Trophoblast cell (in vitro differentiated cells and primary cell): ENCODE measurements at regions not wholly inside any gene's neighbourhood (a gene's known extent, or its start where the extent isn't known, plus 50 kb on each side); places are given as distances from the start of the nearest gene placed in this dataset.
A peak's percentile ranks its signal among the peaks of the same experiment; 100 is the strongest.

ENCODE experiments used
- DNase-seq, 2 donors: peaks; one replicate each; pipeline ENCODE4 v3.0.0-alpha.2; 2016
- H2AFZ ChIP-seq: 2 replicates; pipeline ENCODE4 v1.6.1; 2013; ENCODE audit warnings: low read length, moderate library complexity, mild to moderate bottlenecking; ENCODE audit not compliant: insufficient read depth, poor library complexity
- H2AK5ac ChIP-seq: 2 replicates; pipeline ENCODE4 v1.6.1; 2013; ENCODE audit warnings: mild to moderate bottlenecking, low read length
- H2BK120ac ChIP-seq: 2 replicates; pipeline ENCODE4 v1.6.1; 2013; ENCODE audit warnings: low read length, mild to moderate bottlenecking, moderate library complexity; ENCODE audit not compliant: insufficient read depth, poor library complexity
- H2BK12ac ChIP-seq: 2 replicates; pipeline ENCODE4 v1.6.1; 2013; ENCODE audit warnings: mild to moderate bottlenecking, low read length, moderate library complexity
- H2BK5ac ChIP-seq: 2 replicates; pipeline ENCODE4 v1.6.1; 2013; ENCODE audit warnings: low read length, low read depth, moderate library complexity, mild to moderate bottlenecking; ENCODE audit not compliant: poor library complexity
- H3K14ac ChIP-seq: 2 replicates; pipeline ENCODE4 v1.6.1; 2013; ENCODE audit warnings: mild to moderate bottlenecking, low read length
- H3K18ac ChIP-seq: 2 replicates; pipeline ENCODE4 v1.6.1; 2013; ENCODE audit warnings: mild to moderate bottlenecking, low read length
- H3K23ac ChIP-seq: 2 replicates; pipeline ENCODE4 v1.6.1; 2013; ENCODE audit warnings: low read length
- H3K27ac ChIP-seq: 2 replicates; pipeline ENCODE4 v1.5.1; 2013; ENCODE audit warnings: low read depth, mild to moderate bottlenecking, inconsistent platforms, low read length, moderate library complexity
- H3K27me3 ChIP-seq: 2 replicates; pipeline ENCODE4 v1.6.1; 2013; ENCODE audit warnings: inconsistent platforms, mild to moderate bottlenecking, low read length, moderate library complexity; ENCODE audit not compliant: insufficient read depth
- H3K36me3 ChIP-seq, 2 experiments: 1 replicate in 1 of 2; 2 replicates in 1 of 2; pipeline ENCODE4 v1.6.1; 2013; ENCODE audit warnings: low read length in 2 of 2, mild to moderate bottlenecking in 2 of 2, moderate library complexity in 1 of 2; ENCODE audit not compliant: insufficient read depth in 2 of 2, control insufficient read depth in 1 of 2
- H3K4ac ChIP-seq: 2 replicates; pipeline ENCODE4 v1.6.1; 2013; ENCODE audit warnings: low read depth, mild to moderate bottlenecking, low read length, moderate library complexity
- H3K4me1 ChIP-seq, 2 experiments: 1 replicate in 1 of 2; 2 replicates in 1 of 2; pipeline ENCODE4 v1.6.1; 2013; ENCODE audit warnings: low read length in 2 of 2, mild to moderate bottlenecking in 2 of 2, moderate library complexity in 1 of 2; ENCODE audit not compliant: insufficient read depth in 2 of 2, control insufficient read depth in 1 of 2
- H3K4me2 ChIP-seq: 2 replicates; pipeline ENCODE4 v1.6.1; 2013; ENCODE audit warnings: inconsistent platforms, mild to moderate bottlenecking, low read length, moderate library complexity
- H3K4me3 ChIP-seq: 2 replicates; pipeline ENCODE4 v1.5.1; 2013; ENCODE audit warnings: mild to moderate bottlenecking, low read depth, low read length, inconsistent platforms
- H3K79me1 ChIP-seq: one replicate; pipeline ENCODE4 v1.6.1; 2013; ENCODE audit warnings: low read length
- H3K79me2 ChIP-seq: 2 replicates; pipeline ENCODE4 v1.6.1; 2013; ENCODE audit warnings: low read length, mild to moderate bottlenecking; ENCODE audit not compliant: control insufficient read depth, insufficient read depth, poor library complexity
- H3K9ac ChIP-seq: 2 replicates; pipeline ENCODE4 v1.6.1; 2013; ENCODE audit warnings: mild to moderate bottlenecking, low read length
- H3K9me3 ChIP-seq: 2 replicates; pipeline ENCODE4 v1.6.1; 2013; ENCODE audit warnings: low read depth, mild to moderate bottlenecking, control low read depth, inconsistent platforms, low read length; ENCODE audit not compliant: insufficient read depth
- H4K12ac ChIP-seq: 2 replicates; pipeline ENCODE4 v1.6.1; 2013; ENCODE audit warnings: low read depth, mild to moderate bottlenecking, low read length, moderate library complexity
- H4K8ac ChIP-seq: 2 replicates; pipeline ENCODE4 v1.6.1; 2013; ENCODE audit warnings: low read depth, mild to moderate bottlenecking, low read length, moderate library complexity
- H4K91ac ChIP-seq: one replicate; pipeline ENCODE4 v1.6.1; 2013; ENCODE audit warnings: low read depth, mild to moderate bottlenecking, low read length, moderate library complexity
- WGBS: extraction: QIAGEN DNeasy Blood & Tissue Kit; methylation state at CpG from one replicate; pipeline ENCODE4 v1.1.7; 2013; ENCODE audit warnings: missing lambda C conversion rate; ENCODE audit not compliant: insufficient read length, insufficient coverage; ENCODE audit errors: extremely low coverage; 5-methylcytosine and 5-hydroxymethylcytosine counted together

- H3K79me1 ChIP-seq, result peaks cover 2% of the 10 kb centered on the region
- H2BK12ac ChIP-seq, result no peak overlapping the region
- no peak overlapping the region for H3K18ac ChIP-seq
- H3K27me3 ChIP-seq, result no peaks in the 10 kb centered on the region
- no peak overlapping the region for H2AK5ac ChIP-seq
- no peak overlapping the region for H4K12ac ChIP-seq
- H3K79me2 ChIP-seq, result no peaks in the 10 kb centered on the region
- no peak overlapping the region for H3K14ac ChIP-seq
- H3K4me1 ChIP-seq, result peaks cover 2 to 3% of the 10 kb centered on the region in 2 experiments
- H3K27ac ChIP-seq, result no peak overlapping the region
- H3K36me3 ChIP-seq, result no peaks in the 10 kb centered on the region
- no peak overlapping the region for H3K4ac ChIP-seq
- no peak overlapping the region for H3K9ac ChIP-seq
- H3K4me2 ChIP-seq, result no peak overlapping the region
- no peak overlapping the region for H3K4me3 ChIP-seq
- no peak overlapping the region for H4K8ac ChIP-seq
- no peak overlapping the region for H4K91ac ChIP-seq
- no peak overlapping the region for H2BK5ac ChIP-seq
- no peak for DNase-seq
- no peak overlapping the region for H3K23ac ChIP-seq
- H2BK120ac ChIP-seq, result no peak overlapping the region
- no peaks in the 10 kb centered on the region for H3K9me3 ChIP-seq
- no CpG with 5 or more reads among the region's 5 CpGs for WGBS
- H2AFZ ChIP-seq, result no peak overlapping the region
These were observed 392.9 kb downstream of the GJA1 start for GRCh38 chr6:121828146-121828886.

- WGBS, result no CpG with 5 or more reads among the region's 1 CpG
These were observed 395.3 kb downstream of the GJA1 start for GRCh38 chr6:121830736-121831135.

DNA sequence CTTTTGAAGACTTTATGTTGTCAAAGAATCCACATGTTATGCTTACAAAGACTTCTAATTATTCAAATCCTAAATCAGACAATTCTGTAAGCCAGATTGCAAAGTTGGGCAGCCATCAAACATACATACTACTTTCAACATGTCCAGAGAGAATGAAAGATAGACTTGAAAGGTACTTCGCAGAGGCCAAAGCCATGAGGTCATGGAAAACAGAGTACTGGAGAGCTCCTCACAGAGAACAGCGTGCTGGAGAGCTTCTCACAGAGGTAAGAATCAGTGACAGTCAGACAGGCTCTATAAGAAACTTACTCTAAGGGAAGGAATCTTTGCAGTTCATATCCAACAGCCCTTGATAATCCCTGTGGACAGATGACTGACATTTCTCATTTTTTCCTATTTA, 400.2 kb downstream of the GJA1 start:
- no peak overlapping the region for H3K4me3 ChIP-seq
- no peak overlapping the region for H2BK120ac ChIP-seq
- H4K8ac ChIP-seq, result no peak overlapping the region
- no peak overlapping the region for H4K12ac ChIP-seq
- H3K14ac ChIP-seq, result no peak overlapping the region
- no peak overlapping the region for H3K23ac ChIP-seq
- no peak overlapping the region for H3K4ac ChIP-seq
- H4K91ac ChIP-seq, result no peak overlapping the region
- H3K79me2 ChIP-seq, result no peaks in the 10 kb centered on the region
- no peak overlapping the region for H2BK5ac ChIP-seq
- no peak overlapping the region for H2AK5ac ChIP-seq
- no peak overlapping the region for H3K18ac ChIP-seq
- H3K4me2 ChIP-seq, result no peak overlapping the region
- H3K27ac ChIP-seq, result no peak overlapping the region
- no peaks in the 10 kb centered on the region for H3K36me3 ChIP-seq
- H3K9me3 ChIP-seq, result no peaks in the 10 kb centered on the region
- no peaks in the 10 kb centered on the region for H3K27me3 ChIP-seq
- H2AFZ ChIP-seq, result no peak overlapping the region
- no CpG with 5 or more reads among the region's 2 CpGs for WGBS
- no peaks in the 10 kb centered on the region for H3K79me1 ChIP-seq
- H3K4me1 ChIP-seq, result no peaks in the 10 kb centered on the region
- DNase-seq, result peak in 1 of 2 donors; percentile 26
- H3K9ac ChIP-seq, result no peak overlapping the region
- no peak overlapping the region for H2BK12ac ChIP-seq

More at GRCh38 chr6:121830736-121831135, 395.3 kb downstream of the GJA1 start:
- H3K4ac ChIP-seq, result no peak overlapping the region
- H2BK120ac ChIP-seq, result peak overlapping the region; percentile 43
- H3K27ac ChIP-seq, result no peak overlapping the region
- H3K79me1 ChIP-seq, result peaks cover 2% of the 10 kb centered on the region
- no peak for DNase-seq
- no peak overlapping the region for H3K4me2 ChIP-seq
- no peak overlapping the region for H4K91ac ChIP-seq
- H3K4me3 ChIP-seq, result no peak overlapping the region
- no peak overlapping the region for H2AFZ ChIP-seq
- H4K8ac ChIP-seq, result no peak overlapping the region
- H3K4me1 ChIP-seq, result peaks cover 2 to 3% of the 10 kb centered on the region in 2 experiments
- no peaks in the 10 kb centered on the region for H3K79me2 ChIP-seq
- H2AK5ac ChIP-seq, result no peak overlapping the region
- no peak overlapping the region for H3K18ac ChIP-seq
- no peaks in the 10 kb centered on the region for H3K27me3 ChIP-seq
- no peak overlapping the region for H2BK5ac ChIP-seq
- no peaks in the 10 kb centered on the region for H3K9me3 ChIP-seq
- no peak overlapping the region for H3K23ac ChIP-seq
- H3K14ac ChIP-seq, result no peak overlapping the region
- H3K36me3 ChIP-seq, result no peaks in the 10 kb centered on the region
- no peak overlapping the region for H2BK12ac ChIP-seq
- no peak overlapping the region for H3K9ac ChIP-seq
- H4K12ac ChIP-seq, result no peak overlapping the region

DNA sequence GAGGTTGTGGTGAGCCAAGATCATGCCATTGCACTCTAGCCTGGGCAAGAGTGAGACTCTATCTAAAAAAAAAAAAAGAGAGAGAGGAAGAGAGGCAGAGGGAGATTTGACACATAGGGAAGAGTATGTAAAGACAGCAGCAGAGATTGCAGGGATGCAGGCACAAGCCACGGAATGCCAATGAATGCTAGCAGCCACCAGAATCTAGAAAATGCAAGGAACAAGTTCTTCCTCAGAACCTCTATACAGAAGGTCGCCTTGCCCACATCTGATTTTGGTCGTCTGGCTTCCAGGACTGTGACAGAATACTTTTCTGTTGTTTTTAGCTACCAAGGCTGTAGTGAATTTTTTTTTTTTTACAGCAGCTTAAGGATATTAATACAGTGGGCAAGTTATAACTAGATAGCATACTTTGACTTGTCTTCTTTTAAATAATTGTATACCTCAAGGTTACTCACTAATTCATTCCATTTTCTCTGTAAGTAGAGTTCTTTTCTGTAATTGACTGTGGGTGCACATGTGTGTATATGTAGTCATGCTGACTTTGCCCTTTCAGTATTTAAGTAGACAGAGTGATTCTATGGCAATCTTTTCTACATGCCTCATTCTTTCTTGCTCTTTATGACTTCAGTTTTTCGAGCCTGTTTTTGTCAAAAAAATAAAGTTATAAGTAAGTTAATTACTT, 402.2 kb downstream of the GJA1 start:
- Histone ChIP-seq H3K4me1 (no peaks in the 10 kb centered on the region), H3K14ac (no peak overlapping the region), H3K36me3 (no peaks in the 10 kb centered on the region), H3K4ac (no peak overlapping the region), H4K8ac (no peak overlapping the region), H3K27me3 (no peaks in the 10 kb centered on the region), H2BK12ac (no peak overlapping the region), H3K79me2 (no peaks in the 10 kb centered on the region), H3K4me3 (no peak overlapping the region), H3K18ac (no peak overlapping the region), H4K91ac (no peak overlapping the region), H3K4me2 (no peak overlapping the region), H3K27ac (no peak overlapping the region), H3K9ac (no peak overlapping the region), H2BK120ac (no peak overlapping the region), H2AK5ac (no peak overlapping the region), H4K12ac (no peak overlapping the region), H2AFZ (no peak overlapping the region), H3K79me1 (no peaks in the 10 kb centered on the region), H3K23ac (no peak overlapping the region), H2BK5ac (no peak overlapping the region), H3K9me3 (no peaks in the 10 kb centered on the region)
- DNase-seq, result peak; percentile 62 to 81
- no CpG with 5 or more reads among the region's 4 CpGs for WGBS
